AG08396 (cell line): ENCODE measurements at regions not wholly inside any gene's neighbourhood (a gene's known extent, or its start where the extent isn't known, plus 50 kb on each side); places are given as distances from the start of the nearest gene placed in this dataset.

Experiments used
- DNase-seq: peaks from one replicate; pipeline ENCODE4 v3.0.0; 2012; ENCODE audit warnings: low spot score, mixed read lengths

DNA sequence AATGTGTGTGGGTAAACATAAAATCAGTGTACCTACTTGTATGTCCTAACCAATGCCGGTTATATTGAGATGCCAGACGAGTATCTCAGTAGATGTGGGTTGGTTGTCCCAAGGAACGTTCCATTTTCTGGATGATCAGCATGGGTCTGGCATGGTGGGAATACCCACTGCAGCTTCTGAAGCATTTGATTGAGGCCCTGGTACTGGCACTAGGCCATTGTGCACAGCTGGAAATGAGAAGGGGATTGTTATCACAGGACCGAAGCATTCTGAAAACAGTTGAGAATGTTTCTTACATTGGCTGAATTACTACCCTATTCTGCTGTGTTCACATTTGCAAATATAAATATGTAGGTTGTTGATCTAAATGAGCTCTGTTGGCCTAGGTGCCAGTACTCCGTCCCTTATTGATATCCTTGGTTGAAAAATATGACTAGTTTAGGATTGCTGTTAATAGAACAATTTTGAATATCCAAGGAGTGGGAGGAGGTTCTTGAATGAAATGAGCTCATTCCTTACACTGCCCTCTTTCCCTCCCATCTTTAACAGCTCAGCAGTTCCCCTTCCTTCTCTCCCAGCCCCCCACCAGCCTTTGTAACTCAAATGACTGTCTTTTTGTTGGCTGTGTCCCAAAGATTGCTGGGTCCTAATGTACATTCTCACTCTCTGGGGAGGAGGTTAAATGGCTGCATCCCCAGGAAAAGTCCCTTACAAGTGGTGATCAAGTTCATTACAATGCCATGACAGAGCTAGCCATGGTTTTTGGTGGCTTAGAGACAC is 293.3 kb upstream of the TPM1 start:
- no peak for DNase-seq

GRCh38 chr15:62750471-62750870 is 292.1 kb upstream of the TPM1 start:
- no peak for DNase-seq

- DNase-seq = no peak
Observed at GRCh38 chr15:62752657-62753517, 289.7 kb upstream of the TPM1 start.

DNA sequence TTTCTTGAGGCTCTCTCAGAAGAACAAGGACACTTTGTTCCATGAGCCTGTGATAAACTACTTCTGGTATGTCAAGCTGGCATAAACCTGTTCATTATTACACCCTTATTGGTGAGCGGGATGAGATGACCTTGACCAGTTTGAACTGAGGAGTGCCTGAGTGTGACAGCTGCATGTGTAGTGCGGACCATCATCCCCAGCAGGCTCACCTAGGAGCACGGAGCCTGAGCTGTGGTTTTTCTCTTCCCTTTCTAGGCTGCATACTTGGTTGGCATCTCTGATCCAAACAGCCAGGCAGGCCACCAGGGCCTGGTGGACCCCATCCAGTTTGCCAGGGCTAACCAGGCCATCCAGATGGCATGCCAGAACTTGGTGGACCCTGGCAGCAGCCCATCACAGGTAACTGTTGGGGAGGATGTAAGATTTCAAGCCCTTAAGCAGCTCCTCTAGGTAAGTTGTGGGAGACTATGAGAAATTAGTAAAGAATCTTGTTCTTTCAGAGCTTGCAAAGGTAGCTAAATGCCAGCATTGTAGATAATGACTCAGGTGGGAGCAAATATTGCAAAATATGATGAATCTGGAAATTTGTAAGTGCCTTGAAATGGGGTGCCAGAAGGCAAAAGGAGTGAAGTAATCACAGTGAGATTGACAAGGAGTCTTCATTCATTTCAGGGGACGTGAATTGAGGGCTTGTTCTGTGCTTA is 288.9 kb upstream of the TPM1 start:
- no peak for DNase-seq

DNA sequence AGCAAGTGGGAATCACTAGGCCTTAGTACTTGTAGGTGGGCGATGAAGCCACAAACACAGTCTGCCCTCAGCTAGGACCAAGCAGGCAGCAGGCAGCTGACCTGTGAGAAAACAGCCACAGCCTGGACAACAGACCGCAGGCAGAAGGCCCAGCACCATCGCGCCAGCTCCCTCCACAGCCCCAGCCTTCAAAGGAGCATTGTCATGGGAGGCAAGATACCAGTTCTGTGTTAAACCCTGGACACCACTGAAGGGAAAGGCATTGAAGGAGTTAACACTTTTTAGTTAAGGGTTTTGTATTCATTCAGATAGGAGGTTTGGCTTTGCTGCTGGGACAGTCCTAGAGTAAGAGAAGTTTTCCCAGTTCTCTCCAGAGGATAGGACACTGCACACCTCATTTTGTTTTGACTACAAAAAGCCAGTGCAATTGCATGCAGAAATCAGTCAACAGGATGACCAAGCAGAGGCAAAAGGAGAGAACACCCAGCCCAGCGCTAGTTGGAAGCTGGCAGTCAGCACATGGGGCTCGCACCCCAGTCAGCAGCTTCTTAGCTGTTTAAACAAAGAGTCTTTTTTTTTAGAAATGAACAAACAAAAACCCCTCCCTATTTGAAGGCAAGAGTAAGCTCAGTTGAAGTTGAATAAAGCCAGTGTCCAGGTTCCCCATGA is 286.1 kb upstream of the TPM1 start:
- no peak for DNase-seq

DNA sequence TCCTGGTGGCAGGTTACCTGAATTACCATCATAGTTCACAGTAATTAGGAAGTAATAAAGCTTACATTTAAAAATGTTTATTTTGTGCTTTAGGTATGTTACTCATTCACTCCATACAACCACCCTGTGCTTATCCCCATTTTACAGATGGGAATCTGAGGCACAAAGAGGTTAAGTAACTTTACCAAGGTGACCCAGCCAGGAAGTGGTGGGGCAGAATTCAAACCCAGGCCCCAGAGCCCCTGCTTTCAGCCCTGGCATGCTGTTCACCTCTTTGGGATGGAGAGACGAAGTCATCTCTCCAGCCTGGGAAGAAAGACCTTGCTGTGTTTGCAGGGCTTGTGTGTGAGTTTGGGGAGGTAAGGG is 285.6 kb upstream of the TPM1 start:
- no peak for DNase-seq

GRCh38 chr15:62757535-62757934 is 285.0 kb upstream of the TPM1 start:
- no peak for DNase-seq

- DNase-seq = peak; percentile 76
Observed at GRCh38 chr15:62758126-62758951, 284.2 kb upstream of the TPM1 start.

DNA sequence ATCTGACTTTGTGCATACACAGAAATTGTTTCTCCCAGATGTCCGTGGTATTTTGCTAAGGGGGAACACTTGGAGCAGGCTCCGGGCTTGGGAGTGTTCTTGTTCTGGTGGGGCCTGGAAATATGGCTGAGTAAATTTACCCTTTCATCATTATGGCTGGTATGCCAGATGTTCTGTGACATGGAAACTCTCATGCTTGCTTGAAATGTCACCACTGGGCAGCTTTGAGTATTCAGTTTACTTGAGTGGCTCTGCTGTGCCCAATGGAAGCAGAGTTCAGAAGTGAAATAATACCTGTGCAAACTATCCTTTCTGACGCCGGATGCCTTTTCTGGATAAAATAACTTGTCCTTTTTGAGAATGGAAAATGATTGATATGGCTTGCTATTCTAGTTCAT is 283.6 kb upstream of the TPM1 start:
- DNase-seq = no peak

GRCh38 chr15:62760538-62760937 is 282.0 kb upstream of the TPM1 start:
- DNase-seq = no peak

DNA sequence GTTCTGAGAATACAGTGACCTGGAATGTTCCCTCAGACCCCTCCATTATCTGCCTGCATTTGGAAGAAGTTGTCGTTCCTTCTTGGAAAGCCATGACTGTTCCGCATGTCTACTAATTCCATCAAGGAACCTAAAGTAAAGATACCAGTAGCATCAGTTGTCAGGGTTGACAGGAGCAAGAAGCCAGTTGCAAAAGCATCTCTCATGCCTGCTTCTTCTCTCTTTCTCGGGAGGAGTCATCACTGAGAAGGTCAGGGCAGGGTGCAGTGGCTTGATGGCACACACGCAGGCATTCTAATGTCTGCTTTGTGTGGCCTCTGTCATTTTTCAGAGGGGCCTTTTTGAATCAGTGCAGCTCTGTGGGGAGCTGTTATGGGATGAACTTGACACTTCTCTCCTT is 276.6 kb upstream of the TPM1 start:
- no peak for DNase-seq

- DNase-seq = no peak
Observed at GRCh38 chr15:62766599-62766998, 275.9 kb upstream of the TPM1 start.

DNA sequence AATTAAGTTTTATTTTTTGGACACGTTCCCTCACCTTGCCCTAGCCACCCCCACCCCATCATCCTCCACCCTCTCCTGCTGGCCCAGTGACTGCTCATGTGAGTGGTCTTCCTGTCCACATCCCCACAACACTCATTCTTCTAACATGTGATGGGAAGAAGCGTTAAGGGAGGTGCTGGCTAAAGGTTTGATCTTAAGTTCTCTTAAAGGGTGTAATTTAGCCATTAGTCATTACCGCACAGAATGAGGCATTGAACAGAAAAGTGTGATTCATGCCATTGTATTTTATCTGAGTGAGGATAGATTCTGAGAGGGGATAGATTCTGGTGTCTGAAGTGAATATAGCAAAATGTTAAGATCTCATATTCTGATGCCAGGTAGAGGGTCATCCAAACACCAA is 272.9 kb upstream of the TPM1 start:
- DNase-seq = no peak

DNA sequence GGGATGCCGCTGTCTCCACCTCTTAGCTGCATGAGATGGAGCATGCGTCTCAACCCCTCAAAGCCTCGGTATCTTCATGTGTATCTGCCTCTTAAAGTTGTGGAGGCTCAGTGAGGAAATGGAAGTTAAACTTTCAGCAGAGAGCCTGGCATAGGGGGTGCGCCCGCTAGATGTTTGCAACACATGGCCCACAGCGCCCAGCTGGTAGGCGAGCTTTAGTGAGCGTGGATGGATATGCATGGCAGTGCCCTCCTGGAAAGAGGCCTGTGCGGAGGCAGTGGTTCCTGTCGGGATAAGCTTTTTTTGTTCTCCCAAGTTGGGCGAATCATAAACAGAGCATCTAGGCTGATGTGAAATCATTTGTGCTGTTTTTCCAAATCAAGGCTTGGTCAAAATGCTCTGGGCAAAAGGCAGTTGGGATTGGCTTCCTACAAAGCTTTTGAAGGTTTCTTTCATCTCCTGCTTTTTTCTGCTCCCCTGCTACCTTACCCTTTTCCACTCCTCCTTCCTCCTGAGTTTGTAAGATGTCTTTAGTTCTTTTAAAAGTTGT is 272.4 kb upstream of the TPM1 start:
- DNase-seq = no peak

GRCh38 chr15:62770752-62771151 is 271.8 kb upstream of the TPM1 start:
- DNase-seq = peak; percentile 64

DNA sequence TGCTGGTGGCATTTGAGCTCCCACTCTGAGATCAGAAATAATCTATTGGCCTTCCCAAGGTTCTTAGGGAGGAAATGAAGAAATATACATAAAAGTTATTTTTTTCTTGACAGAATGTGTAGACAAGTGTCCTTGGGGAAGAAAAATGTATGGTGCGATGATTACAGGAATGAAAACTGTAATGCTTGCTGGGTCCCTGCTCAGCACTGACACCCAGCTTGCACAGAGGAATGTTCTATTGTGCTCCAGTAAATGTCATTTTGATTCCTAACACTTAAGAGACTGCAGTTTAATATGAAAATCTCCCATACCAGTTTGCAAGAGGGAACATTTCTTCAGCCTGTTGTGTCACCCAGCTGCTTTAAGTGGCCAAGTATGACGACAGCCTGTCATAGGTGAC is 271.3 kb upstream of the TPM1 start:
- DNase-seq = no peak

- DNase-seq = no peak
Observed at GRCh38 chr15:62773369-62774165, 269.0 kb upstream of the TPM1 start.

DNA sequence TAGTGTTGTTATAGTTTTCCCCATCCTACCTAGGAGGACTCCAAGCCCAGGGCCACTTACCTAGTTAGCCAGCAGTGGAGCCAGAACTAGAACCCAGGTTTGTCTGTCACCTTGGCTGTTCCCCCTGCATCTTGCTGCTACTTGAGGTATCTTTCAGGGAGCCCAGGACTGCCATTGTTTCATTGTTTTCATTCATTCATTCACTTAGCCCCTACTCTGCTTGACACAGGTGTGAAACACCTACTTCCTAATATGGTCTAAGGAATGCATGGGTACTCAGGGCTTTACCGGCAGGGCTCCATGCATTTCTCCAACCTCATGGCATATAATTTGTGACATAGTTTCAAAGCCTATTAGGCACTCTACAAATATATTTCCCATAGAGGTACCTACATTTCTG is 266.6 kb upstream of the TPM1 start:
- DNase-seq = no peak

- no peak for DNase-seq
Observed at GRCh38 chr15:62777671-62778070, 264.9 kb upstream of the TPM1 start.

GRCh38 chr15:62779036-62779770 is 263.3 kb upstream of the TPM1 start:
- DNase-seq = peak; percentile 26
